Gastrocnemius medialis (tissue), 4 donors: ENCODE measurements at regions not wholly inside any gene's neighbourhood (a gene's known extent, or its start where the extent isn't known, plus 50 kb on each side); places are given as distances from the start of the nearest gene placed in this dataset.

Experiments used
- CTCF ChIP-seq, 5 experiments: fragments of 450-650 bp in 3 of 5; fragments of 200-600 bp in 2 of 5; sonication (generic) in 2 of 5; IDR thresholded peaks in 4 of 5; conservative IDR thresholded peaks in 1 of 5; 1 replicate in 4 of 5; 2 replicates in 1 of 5; pipeline ENCODE4 v1.5.1; 2016 to 2019; ENCODE audit warnings: antibody characterized with exemption in 5 of 5, mild to moderate bottlenecking in 3 of 5, moderate library complexity in 3 of 5
- POLR2A ChIP-seq, 2 donors: fragments of 450-650 bp; IDR thresholded peaks; one replicate each; pipeline ENCODE4 v1.6.1; 2017; ENCODE audit warnings: antibody characterized with exemption in 2 of 2, mild to moderate bottlenecking in 2 of 2, moderate library complexity in 2 of 2

- TF ChIP-seq CTCF (IDR thresholded peaks at IDR 0.05 in 4 of 5, conservative IDR thresholded peaks at IDR 0.05 in 1 of 5) (no peak), POLR2A (IDR thresholded peaks at IDR 0.05) (no peak)
Observed at GRCh38 chr2:16240402-16240801, 300.1 kb downstream of the MYCN start.
